Activated T-cell treated with anti-CD3 and anti-CD28 coated beads for 48 hours (primary cell): ENCODE measurements at regions not wholly inside any gene's neighbourhood (a gene's known extent, or its start where the extent isn't known, plus 50 kb on each side); places are given as distances from the start of the nearest gene placed in this dataset.
"Not testable (repeated sequence)": the region's sequence is repeated elsewhere in the genome, so short reads cannot be mapped to it uniquely, and the experiment has no call there.

ENCODE experiments used
- DNase-seq: peaks from one replicate; pipeline ENCODE4 v3.0.0-alpha.2; 2020; ENCODE audit warnings: low read depth

GRCh38 chr5:117138523-117138922 is 563.9 kb upstream of the SEMA6A start:
- DNase-seq: no peak

DNA sequence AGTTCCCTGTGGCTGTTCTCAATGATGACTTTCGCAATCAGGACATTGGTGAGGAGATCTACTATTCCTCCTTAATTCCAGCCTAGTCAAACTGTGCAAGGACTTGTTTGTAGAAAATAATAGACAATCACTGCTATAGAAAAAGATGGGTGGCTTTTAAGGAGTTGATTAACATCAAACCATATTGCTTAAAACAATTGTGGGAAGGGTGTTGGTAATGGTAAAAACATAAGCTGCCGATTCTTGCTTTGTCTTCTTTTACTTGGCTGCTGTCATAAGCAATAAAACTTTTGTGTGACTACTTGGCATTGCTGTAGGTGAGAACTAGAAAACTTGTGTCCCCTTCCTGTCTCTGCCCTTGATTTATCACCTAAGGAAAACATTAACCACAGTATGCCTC is 561.2 kb upstream of the SEMA6A start:
- no peak for DNase-seq

- no peak for DNase-seq
These were observed 558.6 kb upstream of the SEMA6A start for GRCh38 chr5:117133198-117133597.

DNA sequence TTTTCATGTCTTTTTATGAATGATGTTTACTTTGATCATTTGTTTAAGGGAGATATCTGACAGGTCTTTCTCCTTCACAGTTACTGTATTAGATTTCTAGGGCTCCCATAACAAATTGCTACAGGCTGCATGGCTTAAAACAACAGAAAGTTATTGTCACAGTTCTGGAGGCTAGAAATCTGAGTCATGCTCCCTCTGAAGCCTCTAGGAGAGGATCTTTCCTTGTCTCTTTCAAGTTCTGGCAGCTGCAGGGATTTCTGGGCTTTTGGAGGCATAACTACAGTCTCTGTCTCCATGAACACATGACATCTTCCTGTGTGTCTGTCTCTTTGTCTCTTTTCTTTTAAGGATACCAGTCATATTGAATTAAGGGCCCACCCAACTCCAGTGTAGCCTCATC is 557.3 kb upstream of the SEMA6A start:
- DNase-seq: no peak

- DNase-seq: no peak
These were observed 556.5 kb upstream of the SEMA6A start for GRCh38 chr5:117131048-117131679.

- DNase-seq: no peak
These were observed 543.9 kb upstream of the SEMA6A start for GRCh38 chr5:117118499-117118898.

DNA sequence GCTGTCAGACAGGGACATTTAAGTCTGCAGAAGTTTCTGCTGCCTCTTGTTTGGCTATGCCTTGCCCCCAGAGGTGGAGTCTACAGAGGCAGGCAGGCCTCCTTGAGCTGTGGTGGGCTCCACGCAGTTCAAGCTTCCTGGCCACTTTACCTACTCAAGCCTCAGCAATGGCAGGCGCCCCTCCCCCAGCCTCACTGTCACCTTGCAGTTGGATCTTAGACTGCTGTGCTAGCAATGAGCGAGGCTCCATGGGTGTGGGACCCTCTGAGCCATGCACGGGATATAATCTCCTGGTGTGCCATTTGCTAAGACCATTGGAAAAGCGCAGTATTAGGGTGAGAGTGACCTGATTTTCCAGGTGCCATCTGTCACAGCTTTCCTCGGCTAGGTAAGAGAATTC is 542.7 kb upstream of the SEMA6A start:
- not testable (repeated sequence) for DNase-seq

DNA sequence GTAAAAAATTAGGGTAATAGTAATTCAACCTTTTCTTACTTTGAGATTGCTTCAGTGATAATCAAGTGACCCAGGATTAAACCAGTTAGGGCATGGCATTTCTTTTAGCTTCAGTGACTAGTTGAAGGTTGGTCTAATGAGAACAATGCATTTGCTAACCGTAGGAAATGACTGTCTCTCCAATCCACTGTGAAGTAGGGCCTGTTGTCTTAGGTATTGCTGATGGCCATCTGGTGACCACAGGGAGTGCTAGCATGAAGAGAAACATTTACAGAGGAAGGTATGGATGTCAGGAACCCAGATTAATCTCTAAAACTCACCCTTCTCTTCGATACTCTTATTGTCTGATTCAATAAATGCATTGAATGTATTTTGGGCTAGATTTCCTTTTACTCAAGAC is 535.9 kb upstream of the SEMA6A start:
- DNase-seq: no peak

- no peak for DNase-seq
These were observed 533.2 kb upstream of the SEMA6A start for GRCh38 chr5:117107859-117108258.

GRCh38 chr5:117103703-117104102 is 529.1 kb upstream of the SEMA6A start:
- no peak for DNase-seq

- DNase-seq: no peak
These were observed 528.0 kb upstream of the SEMA6A start for GRCh38 chr5:117102591-117102990.

- no peak for DNase-seq
These were observed 525.6 kb upstream of the SEMA6A start for GRCh38 chr5:117100176-117100575.

DNA sequence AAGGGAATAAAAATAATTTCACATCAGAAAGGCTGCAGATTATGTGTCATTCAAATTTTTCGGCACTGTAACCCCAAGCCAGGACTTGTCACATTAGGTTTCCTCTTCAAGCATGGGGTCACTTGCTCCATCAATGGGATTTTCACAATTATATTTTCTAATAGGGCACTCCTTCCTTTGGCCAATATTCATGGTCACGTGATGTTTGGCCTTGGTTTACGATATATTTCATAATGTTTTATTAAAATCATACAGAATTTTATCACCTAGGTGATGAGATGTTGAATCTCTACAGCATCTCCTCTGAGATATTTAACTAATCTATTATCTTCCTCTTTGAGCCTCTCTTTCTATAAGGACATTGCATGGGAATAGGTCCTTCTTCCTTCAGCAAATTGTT is 523.5 kb upstream of the SEMA6A start:
- no peak for DNase-seq

- DNase-seq: no peak
These were observed 521.0 kb upstream of the SEMA6A start for GRCh38 chr5:117095346-117096332.

DNA sequence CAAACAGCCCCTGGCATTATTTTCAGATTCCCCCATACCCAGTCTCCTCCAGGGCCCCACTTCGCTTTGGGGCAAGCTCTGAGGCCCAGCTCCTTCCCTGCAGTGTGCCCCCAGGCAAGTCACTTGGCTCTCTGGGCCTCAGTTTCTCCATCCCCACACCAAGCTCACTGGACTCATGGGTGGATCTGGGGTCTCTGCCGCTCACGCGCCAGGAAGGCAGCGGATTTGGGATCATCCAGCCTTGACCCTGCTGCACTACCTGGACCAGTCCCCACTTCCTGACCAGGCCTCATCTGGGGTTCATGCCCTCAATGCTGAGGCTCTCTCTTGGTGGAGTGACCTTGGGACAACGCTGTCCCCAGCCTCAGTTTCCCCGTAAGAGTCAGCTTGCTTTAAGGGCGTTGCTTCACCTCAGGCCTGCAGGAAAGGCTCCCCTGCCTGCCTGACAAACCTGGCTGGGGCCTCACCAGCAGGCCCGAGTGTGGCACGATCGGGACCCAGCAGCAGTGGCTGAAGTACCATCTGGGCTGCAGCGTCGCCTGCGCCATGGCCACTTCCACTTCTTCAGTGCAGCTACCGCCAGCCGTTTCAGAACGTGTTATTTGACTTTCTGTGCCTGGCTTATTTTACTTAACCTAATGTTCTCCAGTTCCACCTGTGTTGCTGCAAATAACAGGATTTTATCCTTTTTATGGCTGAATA is 519.6 kb upstream of the SEMA6A start:
- DNase-seq: no peak

DNA sequence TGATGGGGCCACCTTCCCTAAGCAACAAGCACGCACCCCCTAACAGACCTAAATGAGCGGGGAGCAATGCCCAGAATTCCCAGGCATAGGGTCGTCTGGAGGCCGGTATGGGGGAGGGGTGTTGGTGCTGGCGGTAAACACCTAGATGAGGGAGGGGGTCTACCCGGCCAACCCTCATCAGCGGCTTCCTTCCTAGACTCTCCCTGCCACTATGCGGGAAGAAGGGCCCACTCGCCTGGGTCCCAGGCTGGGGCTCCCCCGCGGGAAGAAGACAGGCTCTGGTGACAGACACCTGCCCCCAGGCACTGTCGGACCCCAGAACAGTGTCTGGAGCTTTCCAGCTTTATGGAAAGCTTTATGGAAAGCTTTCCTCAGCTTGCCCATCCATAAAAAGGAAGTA is 519.0 kb upstream of the SEMA6A start:
- no peak for DNase-seq

DNA sequence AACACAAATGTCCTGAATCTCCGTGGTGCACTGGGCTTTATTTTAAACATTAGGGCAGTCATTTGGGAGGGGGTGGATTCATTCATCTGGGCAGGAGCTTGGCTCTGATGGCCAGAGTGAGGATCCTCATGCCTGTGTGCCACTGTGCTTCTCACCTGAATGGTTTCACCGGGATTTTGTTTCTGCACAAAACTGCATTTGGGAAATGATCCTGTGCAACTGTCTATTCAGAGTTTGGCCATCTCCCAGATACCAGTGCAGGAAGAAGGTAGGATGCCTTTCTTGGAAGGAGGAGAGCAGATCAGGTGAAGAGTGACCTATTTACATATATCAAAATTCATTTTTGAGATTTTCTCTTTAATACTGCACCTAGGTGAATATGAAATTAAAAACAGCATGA is 514.4 kb upstream of the SEMA6A start:
- no peak for DNase-seq

DNA sequence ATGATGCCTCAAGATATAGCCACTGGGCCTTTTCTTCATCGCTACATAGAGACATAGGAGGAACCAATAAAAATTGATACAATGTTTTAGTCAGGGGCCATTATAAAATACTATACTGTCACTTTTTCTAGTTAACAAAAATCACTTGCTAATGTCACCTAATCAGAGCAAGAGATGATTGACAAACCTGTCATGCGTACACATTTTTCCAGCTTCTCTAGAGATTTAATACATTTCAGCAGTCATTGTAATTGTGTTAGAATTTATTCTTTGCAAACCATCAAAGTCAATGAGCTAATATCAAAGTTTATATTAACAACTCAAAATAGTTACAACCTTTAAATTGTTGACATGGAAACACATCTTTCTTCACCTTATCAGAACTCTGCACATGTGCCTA is 513.6 kb upstream of the SEMA6A start:
- DNase-seq: no peak

- DNase-seq: no peak
These were observed 509.4 kb upstream of the SEMA6A start for GRCh38 chr5:117084067-117084466.

DNA sequence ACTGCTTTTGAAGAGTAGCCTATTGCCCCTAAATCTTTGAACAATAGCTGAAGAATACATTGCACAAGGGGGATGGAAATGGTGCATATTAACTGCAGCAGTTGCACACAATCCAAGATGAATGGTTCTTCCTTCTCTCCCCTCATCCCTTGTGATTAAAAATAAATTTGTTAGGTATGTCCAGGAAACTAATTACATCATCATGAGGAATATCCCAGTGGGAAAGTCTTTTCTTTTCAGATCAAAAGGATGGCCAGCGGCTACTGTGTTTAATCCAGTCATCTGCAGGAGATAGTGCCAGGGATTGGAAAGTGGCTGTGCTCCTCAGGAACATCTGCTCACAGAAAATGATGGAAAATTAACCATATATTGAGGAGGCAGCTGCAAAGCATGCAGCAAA is 508.4 kb upstream of the SEMA6A start:
- DNase-seq: no peak

GRCh38 chr5:117077142-117077541 is 502.5 kb upstream of the SEMA6A start:
- DNase-seq: no peak

DNA sequence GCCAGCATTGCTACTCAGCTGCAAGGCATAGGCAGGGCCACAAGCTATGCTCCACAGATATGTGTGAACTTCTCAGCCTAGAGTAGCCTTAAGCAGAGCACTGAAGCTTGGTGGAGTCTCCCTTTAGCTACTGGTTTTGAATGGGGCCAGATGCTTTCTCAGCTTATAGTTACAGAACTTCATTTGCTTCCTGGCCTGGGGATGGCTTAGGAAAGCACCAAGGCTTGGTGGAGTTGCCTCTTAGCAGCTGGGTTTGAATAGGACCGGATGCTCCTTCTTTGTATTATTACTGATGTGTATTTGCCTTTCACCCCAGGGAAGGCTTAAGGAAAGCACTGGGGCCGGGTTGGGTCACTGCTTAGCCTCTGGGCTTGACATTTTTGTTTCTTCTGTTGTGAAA is 497.8 kb upstream of the SEMA6A start:
- no peak for DNase-seq

GRCh38 chr5:117065800-117066199 is 491.2 kb upstream of the SEMA6A start:
- no peak for DNase-seq
